Fibroblast of the aortic adventitia (primary cell): ENCODE measurements at regions not wholly inside any gene's neighbourhood (a gene's known extent, or its start where the extent isn't known, plus 50 kb on each side); places are given as distances from the start of the nearest gene placed in this dataset.

ENCODE experiments used
- DNase-seq: peaks from one replicate; pipeline ENCODE4 v3.0.0-alpha.2; 2010; ENCODE audit warnings: low read depth
- H3K4me3 ChIP-seq: 2 replicates; pipeline ENCODE4 v1.5.1; 2011; ENCODE audit warnings: low read depth, mild to moderate bottlenecking, control low read depth, low read length, moderate library complexity
- TF ChIP-seq, protein P1 (sequence below): IDR thresholded peaks from 2 replicates; pipeline ENCODE4 v1.5.1; 2011; ENCODE audit warnings: mild to moderate bottlenecking, low read length, control low read depth, inconsistent platforms; ENCODE audit not compliant: insufficient read depth

DNA sequence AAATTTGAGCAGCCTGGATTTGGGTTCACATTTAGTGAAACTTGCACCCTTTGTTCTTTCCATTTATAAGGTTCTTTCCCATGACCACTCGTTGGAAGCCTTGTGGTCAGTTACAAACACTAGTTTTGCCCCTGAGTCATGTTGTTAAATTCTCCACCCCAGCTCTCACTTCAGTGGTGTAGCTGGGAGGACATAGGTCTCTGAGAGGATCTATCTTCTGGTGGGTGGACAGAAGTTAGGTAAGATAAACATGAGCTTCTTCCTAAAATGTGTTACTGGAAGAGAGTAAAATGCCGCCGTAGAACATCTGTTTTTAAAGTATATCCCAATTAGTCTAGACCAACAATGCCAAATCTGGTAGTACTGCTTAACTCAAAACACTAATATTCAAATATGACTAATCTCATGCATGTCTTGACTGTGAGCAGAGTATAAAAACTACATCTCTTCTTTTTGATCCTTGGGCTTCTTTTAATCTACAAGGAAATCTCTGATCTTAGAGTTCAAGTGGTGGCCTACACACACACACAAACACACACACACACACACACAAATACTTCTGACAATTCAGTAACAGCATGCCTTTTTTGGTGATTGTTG lies 162.6 kb upstream of the FN1 start:
- DNase-seq, result peak; percentile 52
- TF ChIP-seq, protein P1, sequence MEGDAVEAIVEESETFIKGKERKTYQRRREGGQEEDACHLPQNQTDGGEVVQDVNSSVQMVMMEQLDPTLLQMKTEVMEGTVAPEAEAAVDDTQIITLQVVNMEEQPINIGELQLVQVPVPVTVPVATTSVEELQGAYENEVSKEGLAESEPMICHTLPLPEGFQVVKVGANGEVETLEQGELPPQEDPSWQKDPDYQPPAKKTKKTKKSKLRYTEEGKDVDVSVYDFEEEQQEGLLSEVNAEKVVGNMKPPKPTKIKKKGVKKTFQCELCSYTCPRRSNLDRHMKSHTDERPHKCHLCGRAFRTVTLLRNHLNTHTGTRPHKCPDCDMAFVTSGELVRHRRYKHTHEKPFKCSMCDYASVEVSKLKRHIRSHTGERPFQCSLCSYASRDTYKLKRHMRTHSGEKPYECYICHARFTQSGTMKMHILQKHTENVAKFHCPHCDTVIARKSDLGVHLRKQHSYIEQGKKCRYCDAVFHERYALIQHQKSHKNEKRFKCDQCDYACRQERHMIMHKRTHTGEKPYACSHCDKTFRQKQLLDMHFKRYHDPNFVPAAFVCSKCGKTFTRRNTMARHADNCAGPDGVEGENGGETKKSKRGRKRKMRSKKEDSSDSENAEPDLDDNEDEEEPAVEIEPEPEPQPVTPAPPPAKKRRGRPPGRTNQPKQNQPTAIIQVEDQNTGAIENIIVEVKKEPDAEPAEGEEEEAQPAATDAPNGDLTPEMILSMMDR, result no peak
- H3K4me3 ChIP-seq, result no peak overlapping the region

GRCh38 chr2:215597577-215597976 lies 161.7 kb upstream of the FN1 start:
- DNase-seq, result no peak
- TF ChIP-seq, protein P1, result no peak

DNA sequence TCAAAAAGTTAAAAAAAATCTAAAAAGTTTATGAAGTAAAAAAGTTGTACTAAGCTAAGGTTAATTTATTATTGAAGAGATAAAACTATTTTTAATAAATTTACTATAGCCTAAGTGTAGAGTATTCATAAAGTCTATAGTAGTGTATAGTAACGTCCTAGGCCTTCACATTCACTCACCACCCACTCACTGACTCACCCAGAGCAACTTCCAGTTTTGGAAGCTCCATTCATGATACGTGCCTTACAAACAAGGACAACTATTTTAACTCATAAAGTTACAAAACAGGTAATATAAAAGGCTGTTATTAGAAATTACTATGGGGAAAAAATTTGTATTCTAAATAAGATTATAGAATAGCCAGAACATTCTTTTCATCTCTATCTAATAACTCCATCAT lies 158.9 kb upstream of the FN1 start:
- peak; percentile 44 for DNase-seq
- TF ChIP-seq, protein P1, result no peak

More at GRCh38 chr2:215597577-215597976, 161.7 kb upstream of the FN1 start:
- H3K4me3 ChIP-seq, result no peak overlapping the region

DNA sequence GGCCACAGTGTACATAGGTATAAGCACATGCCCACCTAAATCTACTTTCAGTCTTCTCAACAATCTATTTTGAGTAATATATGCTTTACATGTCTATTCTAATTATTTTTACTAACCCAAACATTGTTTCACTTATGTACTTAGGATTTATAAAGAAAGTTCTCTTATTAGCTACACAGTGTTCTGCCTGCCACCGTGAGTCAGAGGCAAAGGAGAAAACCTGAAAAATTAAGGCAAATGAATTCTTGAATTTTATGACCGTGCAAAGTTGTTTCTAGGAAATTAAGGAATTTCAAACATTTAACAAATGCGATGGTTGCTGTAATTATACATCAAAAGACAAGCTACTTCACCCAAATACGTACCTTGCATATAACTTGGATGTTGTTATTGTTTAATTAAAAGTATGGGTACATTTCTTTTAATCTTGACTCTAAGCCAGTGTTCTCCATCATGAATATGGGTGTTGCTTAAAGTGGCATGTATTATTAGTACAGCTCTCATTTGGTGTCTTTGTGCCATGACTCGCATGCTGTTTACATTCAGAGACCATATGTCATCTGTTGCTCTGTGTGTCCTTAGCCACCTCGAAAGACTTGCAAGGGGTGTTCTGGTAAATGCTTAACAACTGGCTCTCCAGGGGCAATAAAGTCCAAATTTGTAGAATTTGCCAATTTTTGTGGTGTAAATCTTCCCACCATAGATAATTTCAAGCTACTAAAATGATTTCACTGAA lies 154.3 kb upstream of the FN1 start:
- DNase-seq, result no peak
- H3K4me3 ChIP-seq, result no peak overlapping the region
- TF ChIP-seq, protein P1, result no peak

More for the DNA sequence above, 158.9 kb upstream of the FN1 start:
- no peak overlapping the region for H3K4me3 ChIP-seq

DNA sequence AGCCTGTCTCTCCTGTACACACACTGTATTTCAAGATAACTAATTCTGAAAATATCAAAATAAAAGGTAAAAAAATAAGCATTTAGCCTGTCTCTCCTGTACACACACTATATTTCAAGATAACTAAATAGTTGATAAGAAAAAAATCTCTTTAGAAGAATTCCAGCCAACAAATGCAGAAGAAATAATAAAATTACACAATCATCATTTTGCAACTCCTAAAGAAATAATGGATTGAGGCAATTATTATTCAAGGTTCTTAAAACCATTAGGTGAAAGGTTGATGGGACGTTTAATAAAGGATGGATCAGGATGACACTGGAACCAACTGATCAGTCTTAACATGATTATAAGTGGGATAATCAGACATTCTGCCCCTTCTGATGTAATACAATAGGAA lies 148.0 kb upstream of the FN1 start:
- no peak for DNase-seq
- TF ChIP-seq, protein P1, result no peak
- H3K4me3 ChIP-seq, result no peak overlapping the region

- TF ChIP-seq, protein P1, result no peak
- peak; percentile 91 for DNase-seq
- no peak overlapping the region for H3K4me3 ChIP-seq
Observed at GRCh38 chr2:215579809-215580208, 143.9 kb upstream of the FN1 start.
